Mucosa of rectum (tissue), 2 donors: ENCODE measurements at regions not wholly inside any gene's neighbourhood (a gene's known extent, or its start where the extent isn't known, plus 50 kb on each side); places are given as distances from the start of the nearest gene placed in this dataset.

Experiments used
- H3K27ac ChIP-seq, 2 donors: one replicate each; pipeline ENCODE4 v1.7.0; 2013; ENCODE audit warnings: inconsistent platforms in 2 of 2, low read depth in 2 of 2, low read length in 2 of 2
- H3K27me3 ChIP-seq, 2 donors: one replicate each; pipeline ENCODE4 v1.7.0; 2013; ENCODE audit warnings: low read length in 2 of 2; ENCODE audit not compliant: control insufficient read depth in 2 of 2, insufficient read depth in 2 of 2
- H3K36me3 ChIP-seq, 2 donors: one replicate each; pipeline ENCODE4 v1.7.0; 2013; ENCODE audit warnings: low read length in 2 of 2; ENCODE audit not compliant: control insufficient read depth in 2 of 2, insufficient read depth in 2 of 2
- H3K4me1 ChIP-seq, 2 donors: one replicate each; pipeline ENCODE4 v1.7.0; 2013; ENCODE audit warnings: low read length in 2 of 2, mild to moderate bottlenecking in 1 of 2; ENCODE audit not compliant: control insufficient read depth in 2 of 2, insufficient read depth in 2 of 2
- H3K4me3 ChIP-seq, 2 donors: one replicate each; pipeline ENCODE4 v1.7.0; 2013; ENCODE audit warnings: low read length in 2 of 2
- H3K9ac ChIP-seq, 2 donors: one replicate each; pipeline ENCODE4 v1.7.0; 2013; ENCODE audit warnings: low read length in 2 of 2, low read depth in 1 of 2, mild to moderate bottlenecking in 1 of 2
- H3K9me3 ChIP-seq, 2 donors: one replicate each; pipeline ENCODE4 v1.7.0; 2013; ENCODE audit warnings: low read length in 2 of 2; ENCODE audit not compliant: control insufficient read depth in 2 of 2
- donor health status: healthy.
- donor health status: Normal muscosa, but diverticular disease.

DNA sequence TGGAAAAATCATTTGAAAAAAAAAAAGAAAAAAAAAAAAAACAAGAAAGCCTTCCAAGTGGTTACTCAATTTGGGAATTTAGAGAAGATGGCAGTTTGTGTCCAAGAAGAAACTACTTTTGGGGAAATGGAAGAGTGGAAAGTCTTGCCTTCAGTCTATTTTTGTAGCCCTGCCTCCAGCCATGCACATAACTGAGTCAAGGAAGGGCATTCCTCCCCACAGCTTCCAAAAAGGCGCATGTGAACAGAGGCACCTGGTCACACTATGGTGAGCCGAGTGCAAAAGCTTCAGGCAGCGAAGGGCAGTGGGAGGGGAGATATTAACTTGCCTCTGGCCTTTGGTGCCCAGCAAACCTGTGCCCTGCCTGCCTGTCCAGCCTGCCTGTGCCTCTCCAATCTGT lies 163.7 kb downstream of the SMIM20 start:
- Histone ChIP-seq H3K36me3 (no peaks in the 10 kb centered on the region), H3K4me1 (peaks cover 3 to 4% of the 10 kb centered on the region in 2 donors), H3K9me3 (no peaks in the 10 kb centered on the region), H3K9ac (no peak overlapping the region), H3K27me3 (no peaks in the 10 kb centered on the region), H3K4me3 (no peak overlapping the region), H3K27ac (no peak overlapping the region)

DNA sequence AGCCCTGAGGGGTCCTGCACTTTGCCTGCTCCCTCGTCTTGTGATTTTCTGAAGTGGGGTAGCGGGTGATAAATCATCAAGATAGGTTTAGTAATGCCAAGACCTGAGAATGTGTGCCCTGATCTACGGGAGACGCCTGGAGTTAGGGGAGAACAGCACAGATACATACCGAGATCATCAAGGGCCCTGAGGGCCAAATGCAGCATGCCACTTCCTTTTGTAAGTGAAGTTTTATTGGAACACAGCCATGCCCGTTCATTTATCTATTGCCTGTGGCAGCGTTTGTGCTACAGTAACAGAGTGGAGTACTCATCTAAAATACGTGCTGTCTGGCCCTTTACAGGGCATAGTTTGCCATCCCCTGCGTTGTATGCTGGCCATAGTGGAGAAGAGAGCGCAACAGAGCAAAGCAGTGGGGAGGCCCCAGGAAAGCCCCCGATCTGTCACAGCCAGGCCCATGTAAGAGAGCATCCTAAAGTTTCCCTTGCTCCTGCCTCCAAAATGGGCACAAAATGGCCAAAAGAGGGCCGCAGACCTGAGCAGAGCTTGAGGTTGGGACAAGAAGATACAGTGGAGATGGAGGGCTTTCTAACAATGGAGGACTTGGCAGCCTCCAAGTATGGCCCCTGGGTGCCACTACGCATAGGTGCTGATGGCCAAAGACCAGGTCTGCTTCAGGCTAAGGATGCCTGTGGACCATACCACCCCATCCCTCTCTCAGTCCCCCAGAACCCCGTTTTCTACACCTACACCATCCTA lies 167.0 kb downstream of the SMIM20 start:
- Histone ChIP-seq H3K27me3 (no peaks in the 10 kb centered on the region), H3K4me1 (peaks cover 2 to 3% of the 10 kb centered on the region in 2 donors), H3K27ac (no peak overlapping the region), H3K4me3 (no peak overlapping the region), H3K9me3 (no peaks in the 10 kb centered on the region), H3K36me3 (no peaks in the 10 kb centered on the region), H3K9ac (no peak overlapping the region)

DNA sequence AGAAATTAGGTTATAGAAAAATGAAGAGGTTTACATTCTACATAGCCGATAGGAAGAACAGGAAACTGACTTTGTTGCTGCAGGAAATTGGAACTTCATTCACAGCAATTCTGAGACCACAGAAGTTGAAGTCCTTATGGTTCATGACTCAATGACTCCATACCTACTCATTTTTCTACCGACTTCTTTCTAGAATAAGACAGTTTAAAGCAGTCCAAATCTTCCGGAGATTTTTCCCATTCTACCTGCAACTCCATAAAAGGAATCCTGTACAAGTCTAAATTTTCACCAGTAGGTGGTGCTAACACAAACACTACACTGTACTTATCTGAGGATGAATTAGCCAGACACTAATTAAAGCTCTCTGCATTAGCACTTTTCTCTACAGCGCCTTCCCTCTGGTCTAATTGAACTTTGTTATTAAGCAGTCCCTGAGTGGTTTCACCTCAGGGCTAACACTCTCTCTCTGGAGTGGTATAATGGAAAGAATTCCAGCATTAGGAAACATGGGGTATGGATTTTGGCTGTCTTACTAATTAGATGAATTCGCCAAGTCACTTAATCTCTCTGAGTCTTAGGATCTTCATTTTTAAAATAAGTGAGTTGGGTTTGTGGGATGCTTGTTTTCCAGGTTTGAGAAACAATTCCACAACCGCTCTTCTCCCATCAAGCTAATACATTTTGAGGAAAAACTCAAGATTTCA lies 167.9 kb downstream of the SMIM20 start:
- H3K4me3 ChIP-seq = no peak overlapping the region
- H3K9me3 ChIP-seq = no peaks in the 10 kb centered on the region
- H3K9ac ChIP-seq = no peak overlapping the region
- H3K4me1 ChIP-seq = peaks cover 2 to 3% of the 10 kb centered on the region in 2 donors
- no peak overlapping the region for H3K27ac ChIP-seq
- H3K36me3 ChIP-seq = no peaks in the 10 kb centered on the region
- no peaks in the 10 kb centered on the region for H3K27me3 ChIP-seq

DNA sequence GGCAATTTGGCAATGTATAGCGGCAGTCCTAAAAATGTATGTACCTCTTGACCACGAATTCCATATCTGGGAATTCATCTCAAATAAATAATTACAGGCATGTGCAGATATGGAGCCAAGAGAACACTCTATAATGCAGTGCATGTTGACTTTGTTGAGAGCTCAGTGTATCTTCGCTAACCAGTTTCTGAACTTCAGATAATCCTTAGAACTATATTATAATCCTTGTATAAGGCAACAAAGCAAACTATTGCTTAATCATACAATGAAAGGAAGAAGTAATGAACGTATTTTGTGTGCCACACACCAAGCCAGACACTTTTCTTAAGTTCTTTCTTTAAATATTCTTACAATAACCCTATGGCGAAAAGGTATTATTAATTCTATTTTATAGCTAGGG lies 168.5 kb downstream of the SMIM20 start:
- peaks cover 2 to 3% of the 10 kb centered on the region in 2 donors for H3K4me1 ChIP-seq
- no peak overlapping the region for H3K27ac ChIP-seq
- no peak overlapping the region for H3K4me3 ChIP-seq
- H3K36me3 ChIP-seq = no peaks in the 10 kb centered on the region
- no peaks in the 10 kb centered on the region for H3K27me3 ChIP-seq
- H3K9ac ChIP-seq = no peak overlapping the region
- no peaks in the 10 kb centered on the region for H3K9me3 ChIP-seq

DNA sequence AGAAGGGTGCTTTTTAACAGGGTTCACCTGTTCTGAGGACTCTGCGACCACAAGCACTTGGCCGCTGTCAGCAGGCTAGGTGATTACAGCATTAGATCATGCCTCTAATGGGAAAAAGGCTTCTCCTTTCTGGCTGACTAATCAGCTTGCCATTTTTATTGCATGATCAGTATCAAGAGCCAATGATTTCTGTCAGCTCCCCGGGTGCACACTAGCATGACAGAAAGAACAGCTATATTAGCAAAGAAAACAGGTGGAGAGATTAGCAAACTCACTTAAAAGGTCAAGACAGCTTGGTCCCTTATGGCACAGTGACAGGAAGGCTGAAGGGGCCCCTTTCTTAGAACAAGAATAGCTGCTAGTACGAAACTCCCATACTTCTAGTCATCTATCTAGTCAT lies 170.0 kb downstream of the SMIM20 start:
- Histone ChIP-seq H3K4me1 (peaks cover 2 to 3% of the 10 kb centered on the region in 2 donors), H3K4me3 (no peak overlapping the region), H3K9ac (no peak overlapping the region), H3K36me3 (no peaks in the 10 kb centered on the region), H3K27ac (no peak overlapping the region), H3K27me3 (no peaks in the 10 kb centered on the region), H3K9me3 (no peaks in the 10 kb centered on the region)

DNA sequence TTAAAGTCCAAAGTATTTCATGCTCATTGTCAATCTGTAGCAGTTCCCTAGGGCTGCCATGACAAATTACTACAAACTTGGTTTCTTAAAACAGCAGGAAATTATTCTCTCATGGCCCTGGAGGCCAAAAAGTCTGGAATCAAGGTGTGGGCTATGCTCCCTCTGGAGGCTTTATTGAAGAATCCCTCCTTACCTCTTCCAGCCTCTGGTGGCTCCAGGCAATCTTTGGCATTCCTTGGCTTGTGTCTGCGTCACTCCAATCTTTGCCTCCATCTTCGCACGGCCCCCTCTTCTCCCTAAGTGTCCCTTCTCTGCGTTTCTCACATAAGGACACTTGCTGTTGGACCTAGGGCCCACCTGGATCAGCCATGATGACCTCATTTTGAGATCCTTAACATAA lies 170.4 kb downstream of the SMIM20 start:
- H3K9ac ChIP-seq = no peak overlapping the region
- peaks cover 2 to 3% of the 10 kb centered on the region in 2 donors for H3K4me1 ChIP-seq
- no peaks in the 10 kb centered on the region for H3K27me3 ChIP-seq
- H3K36me3 ChIP-seq = no peaks in the 10 kb centered on the region
- H3K4me3 ChIP-seq = no peak overlapping the region
- no peaks in the 10 kb centered on the region for H3K9me3 ChIP-seq
- H3K27ac ChIP-seq = no peak overlapping the region

DNA sequence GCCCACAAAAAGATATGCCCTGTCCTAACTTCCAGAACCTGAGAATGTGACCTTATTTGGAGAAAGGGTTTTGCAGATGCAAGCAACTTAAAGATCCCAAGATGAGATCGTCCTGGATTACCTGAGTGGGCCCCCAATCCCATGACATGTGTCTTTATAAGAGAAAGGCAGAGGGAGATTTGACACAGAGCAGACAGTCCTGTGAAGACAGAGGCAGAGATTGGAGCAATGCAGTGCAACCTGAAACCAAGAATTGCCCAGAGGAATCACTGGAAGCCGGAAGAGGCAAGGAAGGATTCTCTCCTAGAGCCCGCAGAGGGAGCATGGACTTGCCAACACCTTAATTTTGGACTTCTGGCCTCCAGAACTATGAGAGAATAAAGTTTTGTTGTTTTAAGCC lies 171.5 kb downstream of the SMIM20 start:
- Histone ChIP-seq H3K9me3 (peaks cover 0 to 4% of the 10 kb centered on the region in 2 donors), H3K9ac (no peak overlapping the region), H3K4me3 (no peak overlapping the region), H3K27ac (no peak overlapping the region), H3K4me1 (peaks cover 2 to 3% of the 10 kb centered on the region in 2 donors), H3K36me3 (no peaks in the 10 kb centered on the region), H3K27me3 (no peaks in the 10 kb centered on the region)

DNA sequence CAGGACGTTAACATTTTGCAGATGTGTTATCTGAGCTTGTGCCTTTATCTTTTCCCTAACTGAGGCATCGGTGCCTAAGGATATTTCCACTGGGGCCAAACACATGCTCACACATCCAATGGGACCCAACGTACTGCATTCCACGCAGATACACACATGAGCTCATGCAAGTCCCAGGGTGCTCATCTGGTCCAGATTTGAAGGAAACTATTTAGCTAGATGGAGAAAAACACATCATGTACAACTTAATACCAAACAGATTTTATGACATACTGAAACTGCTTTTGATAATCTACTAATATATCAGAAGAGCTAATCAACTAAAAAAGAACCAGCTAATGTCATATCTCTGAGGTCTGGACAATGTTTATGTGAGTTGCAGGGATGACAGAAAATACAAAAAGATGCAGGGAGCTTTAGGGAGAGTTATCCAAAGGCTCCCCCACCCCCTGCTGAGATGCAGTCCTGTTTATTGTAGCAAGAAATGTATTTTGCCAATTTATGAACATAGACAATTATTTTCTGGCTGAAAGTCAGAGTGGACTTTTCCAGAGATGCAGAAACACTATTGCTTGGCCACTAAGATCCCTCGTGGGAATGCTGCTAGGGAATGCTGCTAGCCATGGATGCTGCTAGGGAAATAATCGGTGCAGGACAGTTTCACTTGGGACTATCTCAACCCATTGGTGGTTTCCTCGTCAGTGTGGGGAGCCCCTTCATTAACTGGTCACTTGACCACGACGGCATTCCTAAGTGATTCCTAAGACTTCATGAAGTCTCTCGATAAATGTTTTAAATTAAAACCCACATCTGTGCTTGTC lies 172.8 kb downstream of the SMIM20 start:
- H3K36me3 ChIP-seq = no peaks in the 10 kb centered on the region
- peaks cover 2 to 3% of the 10 kb centered on the region in 2 donors for H3K4me1 ChIP-seq
- peaks cover 3 to 4% of the 10 kb centered on the region in 2 donors for H3K9me3 ChIP-seq
- H3K27me3 ChIP-seq = no peaks in the 10 kb centered on the region
- H3K4me3 ChIP-seq = no peak overlapping the region
- no peak overlapping the region for H3K9ac ChIP-seq
- H3K27ac ChIP-seq = no peak overlapping the region

DNA sequence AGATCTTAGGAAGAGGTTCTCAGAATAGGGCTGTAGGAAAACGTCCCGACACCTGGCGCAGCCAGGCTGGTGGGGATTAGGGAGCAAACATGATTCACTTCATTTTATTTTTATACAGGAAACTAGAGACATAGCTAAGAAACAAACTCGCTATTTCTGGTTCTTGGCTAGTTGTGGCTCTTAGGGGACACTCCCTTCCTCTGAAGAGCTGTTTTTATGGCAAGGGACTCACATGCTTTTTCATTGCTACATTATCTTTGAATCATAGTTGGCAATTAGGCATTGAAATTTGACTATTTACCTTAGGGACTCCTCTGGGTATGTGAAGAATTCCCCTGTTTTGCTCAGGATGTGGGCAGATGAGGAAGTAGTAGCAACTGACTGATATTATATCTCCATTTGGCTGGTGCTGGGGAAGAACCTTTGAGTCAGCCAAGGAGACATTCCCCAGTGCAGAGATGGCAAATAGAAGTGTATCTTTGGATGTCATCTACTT lies 174.5 kb downstream of the SMIM20 start:
- Histone ChIP-seq H3K9ac (no peak overlapping the region), H3K27me3 (no peaks in the 10 kb centered on the region), H3K9me3 (peaks cover 3 to 4% of the 10 kb centered on the region in 2 donors), H3K4me3 (no peak overlapping the region), H3K4me1 (no peaks in the 10 kb centered on the region), H3K36me3 (no peaks in the 10 kb centered on the region), H3K27ac (no peak overlapping the region)

DNA sequence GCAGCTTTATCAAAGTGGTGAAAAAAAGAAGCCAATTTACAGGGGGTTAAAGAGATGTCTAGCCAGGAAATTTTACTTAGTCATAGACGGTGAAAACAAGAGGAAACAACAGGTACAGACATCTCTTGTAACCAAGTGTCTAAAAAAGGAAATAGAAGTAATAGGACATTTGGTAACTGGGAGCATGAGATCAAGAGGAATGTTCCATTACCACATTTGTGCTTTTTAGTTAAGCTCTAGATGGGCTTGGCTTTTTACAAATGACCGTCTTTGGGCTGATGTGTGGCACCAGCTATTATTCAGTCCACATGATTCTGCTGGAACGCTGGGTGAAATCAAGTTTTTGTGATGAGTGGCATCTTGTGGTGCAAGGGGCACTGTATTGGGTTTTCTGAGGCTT lies 179.5 kb downstream of the SMIM20 start:
- H3K27me3 ChIP-seq = no peaks in the 10 kb centered on the region
- no peak overlapping the region for H3K4me3 ChIP-seq
- H3K36me3 ChIP-seq = no peaks in the 10 kb centered on the region
- H3K9ac ChIP-seq = no peak overlapping the region
- H3K4me1 ChIP-seq = no peaks in the 10 kb centered on the region
- H3K27ac ChIP-seq = no peak overlapping the region
- peaks cover 3 to 4% of the 10 kb centered on the region in 2 donors for H3K9me3 ChIP-seq
